ENCODE measurements at regions not wholly inside any gene's neighbourhood (a gene's known extent, or its start where the extent isn't known, plus 50 kb on each side); places are given as distances from the start of the nearest gene placed in this dataset.
"Not testable (repeated sequence)": the region's sequence is repeated elsewhere in the genome, so short reads cannot be mapped to it uniquely, and the experiment has no call there.

GRCh38 chr4:128538111-128538882 is 250.7 kb upstream of the PGRMC2 start:
- no peaks in the 10 kb centered on the region for H3K9me3 ChIP-seq
- no peaks in the 10 kb centered on the region for H3K36me3 ChIP-seq
- no peak for TF ChIP-seq CTCF (IDR thresholded peaks at IDR 0.05)
- no peak for TF ChIP-seq EP300 (IDR thresholded peaks at IDR 0.05)
- no peak for TF ChIP-seq POLR2A (IDR thresholded peaks at IDR 0.05)
- no peak for TF ChIP-seq POLR2AphosphoS5 (IDR thresholded peaks at IDR 0.05)
- no peaks in the 10 kb centered on the region for H3K27me3 ChIP-seq
- no peak for DNase-seq
- H3K27ac ChIP-seq: no peak overlapping the region
- no peak overlapping the region for H3K4me3 ChIP-seq
- H3K4me1 ChIP-seq: no peaks in the 10 kb centered on the region
- 88 to 93% (median 92%) methylated on average over 12 to 13 of the region's 13 CpGs for WGBS, 5 donors
- intact Hi-C loops (cut with DNase I; ENCODE audit: low total_unique reads): no loop called here

- Histone ChIP-seq H3K4me1 (no peaks in the 10 kb centered on the region), H3K36me3 (no peaks in the 10 kb centered on the region), H3K9me3 (no peaks in the 10 kb centered on the region), H3K27me3 (no peaks in the 10 kb centered on the region), H3K4me3 (no peak overlapping the region), H3K27ac (no peak overlapping the region)
- WGBS, 5 donors: 79 to 97% (median 90%) methylated on average over 1 of the region's 1 CpG
- DNase-seq: no peak
- intact Hi-C loops (cut with DNase I; ENCODE audit: low total_unique reads): no loop called here
- TF ChIP-seq POLR2A (IDR thresholded peaks at IDR 0.05) (no peak), POLR2AphosphoS5 (IDR thresholded peaks at IDR 0.05) (no peak), CTCF (IDR thresholded peaks at IDR 0.05) (no peak), EP300 (IDR thresholded peaks at IDR 0.05) (no peak)
These were observed 249.1 kb upstream of the PGRMC2 start for GRCh38 chr4:128536746-128537145.

GRCh38 chr4:128535510-128535909 is 247.9 kb upstream of the PGRMC2 start:
- H3K27ac ChIP-seq; H3K4me1 ChIP-seq; H3K36me3 ChIP-seq; H3K4me3 ChIP-seq; H3K27me3 ChIP-seq; intact Hi-C loops (cut with DNase I; ENCODE audit: low total_unique reads); H3K9me3 ChIP-seq: not testable (repeated sequence)
- WGBS, 5 donors: 37 to 58% (median 50%) methylated on average over 4 of the region's 4 CpGs
- peak in 1 of 2 donors; percentile 40 for DNase-seq

- intact Hi-C loops (cut with DNase I; ENCODE audit: low total_unique reads): no loop called here
These were observed 241.4 kb upstream of the PGRMC2 start for GRCh38 chr4:128528793-128529553.

More at GRCh38 chr4:128528793-128529553, 241.4 kb upstream of the PGRMC2 start:
- Histone ChIP-seq H3K4me1 (peaks cover 4 to 40% (median 21%) of the 10 kb centered on the region in 4 donors), H3K27me3 (no peaks in the 10 kb centered on the region), H3K27ac (peak overlapping the region in 4 of 5 donors; percentile 18 to 50 (median 32)), H3K36me3 (no peaks in the 10 kb centered on the region), H3K9me3 (no peaks in the 10 kb centered on the region), H3K4me3 (no peak overlapping the region)
- TF ChIP-seq EP300 (IDR thresholded peaks at IDR 0.05) (no peak), POLR2A (IDR thresholded peaks at IDR 0.05) (no peak), POLR2AphosphoS5 (IDR thresholded peaks at IDR 0.05) (peak; percentile 4 to 73 (median 50)), CTCF (IDR thresholded peaks at IDR 0.05) (no peak)
- peak in 1 of 2 donors; percentile 45 for DNase-seq
- WGBS, 5 donors: 64 to 80% (median 77%) methylated on average over 4 of the region's 4 CpGs
